Lung (tissue), 11 donors: ENCODE measurements at regions not wholly inside any gene's neighbourhood (a gene's known extent, or its start where the extent isn't known, plus 50 kb on each side); places are given as distances from the start of the nearest gene placed in this dataset.

ENCODE experiments used
- ATAC-seq: fragments of 200-7000 bp; cut with Tn5 transposase; one replicate; pipeline ENCODE4 v1.9.1; 2020; ENCODE audit warnings: moderate number of reproducible peaks; ENCODE audit not compliant: insufficient read depth, low FRiP score
- DNase-seq, 3 donors: peaks; one replicate each; pipeline ENCODE4 v3.0.0-alpha.2; 2013 to 2017
- H3K27ac ChIP-seq, 2 donors: one replicate each; pipeline ENCODE4 v1.5.1; 2013; ENCODE audit warnings: mild to moderate bottlenecking in 2 of 2, moderate library complexity in 2 of 2, control low read depth in 1 of 2, inconsistent platforms in 1 of 2, low read depth in 1 of 2, low read length in 1 of 2
- H3K27me3 ChIP-seq, 3 donors: one replicate each; pipeline ENCODE4 v1.5.1; 2013; ENCODE audit warnings: low read length in 2 of 3; ENCODE audit not compliant: control insufficient read depth in 3 of 3, insufficient read depth in 3 of 3
- H3K36me3 ChIP-seq, 4 donors: one replicate each; pipeline ENCODE4 v1.5.1; 2013; ENCODE audit warnings: low read length in 4 of 4, mild to moderate bottlenecking in 1 of 4, moderate library complexity in 1 of 4; ENCODE audit not compliant: control insufficient read depth in 4 of 4, insufficient read depth in 4 of 4
- H3K4me1 ChIP-seq, 5 donors: one replicate each; pipeline ENCODE4 v1.5.1; 2013; ENCODE audit warnings: low read length in 5 of 5, mild to moderate bottlenecking in 2 of 5, moderate library complexity in 1 of 5; ENCODE audit not compliant: control insufficient read depth in 5 of 5, insufficient read depth in 5 of 5
- H3K4me3 ChIP-seq: one replicate; pipeline ENCODE4 v1.5.1; 2013; ENCODE audit warnings: mild to moderate bottlenecking, control low read depth, moderate library complexity
- H3K9ac ChIP-seq, 2 donors: one replicate each; pipeline ENCODE4 v1.5.1; 2013; ENCODE audit warnings: low read length in 2 of 2, control low read depth in 1 of 2; ENCODE audit not compliant: insufficient read depth in 1 of 2
- H3K9me3 ChIP-seq, 4 donors: one replicate each; pipeline ENCODE4 v1.5.1; 2013; ENCODE audit warnings: low read length in 3 of 4, mild to moderate bottlenecking in 1 of 4, moderate library complexity in 1 of 4; ENCODE audit not compliant: control insufficient read depth in 4 of 4, insufficient read depth in 3 of 4
- CTCF ChIP-seq: IDR thresholded peaks from 2 replicates; pipeline ENCODE4 v1.5.1; 2012; ENCODE audit warnings: mild to moderate bottlenecking; ENCODE audit errors: control extremely low read depth, extremely low read depth
- WGBS, 2 donors: extraction: QIAGEN DNeasy Blood & Tissue Kit; methylation state at CpG; one replicate each; pipeline ENCODE4 v1.1.7; 2013; 5-methylcytosine and 5-hydroxymethylcytosine counted together
- donor health status: control.
- donor health status: control.
- donor health status: Bipolar disorder and iron deficiency.
- donor health status: healthy.
- donor health status: DM: yes; HTN: yes; CAD: no.

- no peak overlapping the region for H3K9ac ChIP-seq
- H3K4me1 ChIP-seq, result peaks cover 0 to 4% (median 3%) of the 10 kb centered on the region in 5 donors
- no peak overlapping the region for H3K27ac ChIP-seq
- no peak overlapping the region for H3K4me3 ChIP-seq
- peaks cover 0 to 2% (median 0%) of the 10 kb centered on the region in 3 donors for H3K27me3 ChIP-seq
- TF ChIP-seq CTCF, result no peak
- WGBS, 2 donors, result 38 to 61% methylated on average over 6 of the region's 6 CpGs
- H3K9me3 ChIP-seq, result peaks cover 0 to 3% (median 0%) of the 10 kb centered on the region in 4 donors
- ATAC-seq (no peak), DNase-seq (no peak)
- no peaks in the 10 kb centered on the region for H3K36me3 ChIP-seq
Measured at GRCh38 chr15:79170256-79170664, 79.7 kb upstream of the RASGRF1 start.

DNA sequence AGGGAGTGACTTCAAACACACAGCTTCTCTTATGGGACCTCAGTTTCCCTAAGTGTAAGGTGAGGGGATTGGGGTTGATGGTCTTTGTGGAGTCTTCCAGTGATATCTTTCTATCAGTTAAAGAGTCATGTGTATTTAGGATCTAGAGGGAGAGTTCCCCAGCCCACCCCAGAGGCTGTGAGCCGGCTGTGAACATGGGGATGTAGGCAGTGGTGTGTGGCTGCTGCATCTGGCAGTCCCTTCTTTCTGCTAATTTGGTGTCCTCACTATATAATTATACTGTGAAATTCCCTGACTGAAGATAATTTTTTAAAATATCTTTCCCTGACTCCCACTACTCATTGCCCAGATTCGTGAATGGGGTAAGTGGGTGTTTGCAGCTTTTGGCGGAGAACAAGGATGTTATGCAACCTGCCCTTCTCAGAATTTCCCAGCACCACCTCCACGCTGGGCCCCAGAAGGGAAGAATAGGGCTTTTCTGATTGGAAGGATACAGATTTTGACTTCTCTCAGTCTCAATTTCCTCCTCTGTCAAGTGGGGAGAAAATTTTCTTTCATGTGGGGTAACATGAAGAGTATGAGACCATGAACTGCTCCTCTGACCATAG lies 79.0 kb upstream of the RASGRF1 start:
- peak overlapping the region in 1 of 2 donors; percentile 10 for H3K27ac ChIP-seq
- H3K27me3 ChIP-seq, result peaks cover 0 to 2% (median 1%) of the 10 kb centered on the region in 3 donors
- ATAC-seq (no peak), DNase-seq (peak in 1 of 3 donors; percentile 14)
- H3K36me3 ChIP-seq, result no peaks in the 10 kb centered on the region
- H3K9me3 ChIP-seq, result peaks cover 0 to 3% (median 0%) of the 10 kb centered on the region in 4 donors
- H3K9ac ChIP-seq, result no peak overlapping the region
- WGBS, 2 donors, result 41 to 42% methylated on average over 4 of the region's 4 CpGs
- H3K4me3 ChIP-seq, result no peak overlapping the region
- peaks cover 0 to 4% (median 3%) of the 10 kb centered on the region in 5 donors for H3K4me1 ChIP-seq
- no peak for TF ChIP-seq CTCF

DNA sequence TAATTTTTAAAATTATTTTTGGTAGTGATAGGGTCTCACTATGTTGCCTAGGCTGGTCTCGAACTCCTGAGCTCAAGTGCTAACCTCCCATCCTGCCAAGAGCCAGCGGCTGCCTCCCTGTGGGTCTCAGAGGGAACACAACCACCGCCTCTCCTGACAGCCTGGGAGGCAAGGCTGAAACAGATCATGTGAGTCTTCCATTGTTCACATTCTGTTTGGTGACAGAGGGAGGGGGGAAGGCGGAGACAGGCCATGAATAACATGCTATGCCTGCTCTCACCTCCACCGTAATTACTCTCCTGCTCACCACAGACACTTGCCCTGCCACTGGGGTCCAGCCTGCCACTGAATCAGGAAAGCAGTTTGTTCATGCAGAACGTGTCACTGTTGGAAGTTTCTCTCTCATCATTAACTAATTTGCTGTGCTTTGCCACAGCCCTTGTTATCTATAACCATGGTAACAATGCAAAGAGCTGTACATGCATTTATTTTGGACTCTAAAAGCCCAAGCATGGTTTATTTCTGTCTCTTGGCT lies 78.4 kb upstream of the RASGRF1 start:
- peak; percentile 37 to 55 (median 54) for DNase-seq
- WGBS, 2 donors, result 27 to 30% methylated on average over 6 of the region's 6 CpGs
- no peak overlapping the region for H3K9ac ChIP-seq
- H3K27me3 ChIP-seq, result peaks cover 0 to 8% (median 2%) of the 10 kb centered on the region in 3 donors
- peaks cover 0 to 4% (median 3%) of the 10 kb centered on the region in 5 donors for H3K4me1 ChIP-seq
- H3K36me3 ChIP-seq, result no peaks in the 10 kb centered on the region
- no peak overlapping the region for H3K27ac ChIP-seq
- ATAC-seq, result no peak
- TF ChIP-seq CTCF, result no peak
- no peak overlapping the region for H3K4me3 ChIP-seq
- peaks cover 0 to 3% (median 0%) of the 10 kb centered on the region in 4 donors for H3K9me3 ChIP-seq
